NCI-H2029 (cell line): ENCODE measurements at regions not wholly inside any gene's neighbourhood (a gene's known extent, or its start where the extent isn't known, plus 50 kb on each side); places are given as distances from the start of the nearest gene placed in this dataset.

Experiments
- DNase-seq: peaks from one replicate; lab custom pipeline; 2025; lab: John Stamatoyannopoulos, UW

DNA sequence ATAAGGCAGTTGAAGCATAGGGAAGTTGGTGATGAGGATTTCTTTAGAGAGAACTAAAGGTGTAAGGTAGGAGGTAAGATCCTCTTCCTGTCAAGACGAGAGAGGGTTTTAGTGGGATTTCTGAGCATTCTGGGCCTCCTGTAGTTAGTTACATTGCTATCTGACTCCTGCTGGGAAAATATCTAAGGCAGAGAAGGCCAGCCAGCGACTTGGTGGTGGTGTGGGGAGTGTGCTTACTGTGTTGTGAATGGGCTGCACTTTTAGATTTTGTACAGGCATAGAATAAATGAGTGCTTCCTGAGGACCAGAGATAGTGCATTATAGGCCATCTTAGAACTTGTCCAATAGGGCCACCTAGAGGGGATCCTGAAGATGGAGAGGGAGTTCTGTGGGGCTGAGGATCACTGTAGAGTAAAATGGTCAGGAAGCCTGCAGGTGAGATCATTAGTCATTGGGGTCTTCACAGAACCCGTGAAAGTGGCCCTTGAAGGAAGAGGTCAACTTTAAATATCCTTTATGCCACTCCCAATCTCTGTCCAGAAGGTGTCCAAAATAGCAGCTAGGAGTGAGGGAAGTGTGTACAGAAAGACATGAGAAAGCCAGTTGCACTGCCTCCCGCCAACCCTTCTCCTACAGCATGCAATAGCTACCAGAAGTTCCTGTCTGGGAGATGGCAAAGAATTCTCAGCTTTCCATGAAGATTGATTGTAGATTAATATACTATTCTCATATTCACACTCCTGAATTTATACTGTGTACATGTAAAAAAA, 266.6 kb downstream of the POLR1F start:
- DNase-seq, result no peak

DNA sequence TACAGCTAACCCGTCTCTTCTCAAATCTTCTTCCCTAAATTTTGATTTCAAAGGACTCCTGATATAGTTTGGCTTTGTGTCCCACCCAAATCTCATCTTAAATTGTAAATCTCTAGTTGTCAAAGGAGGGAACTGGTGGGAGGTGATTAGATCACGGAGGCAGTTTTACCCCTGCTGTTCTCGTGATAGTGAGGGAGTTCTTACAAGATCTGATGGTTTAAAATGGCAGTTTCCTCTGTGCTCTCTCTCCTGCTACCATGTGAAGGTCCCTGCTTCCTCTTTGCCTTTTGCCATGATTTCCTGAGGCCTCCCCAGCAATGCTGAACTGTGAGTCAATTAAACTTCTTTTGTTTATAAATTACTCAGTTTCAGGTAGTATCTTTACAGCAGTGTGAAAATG, 269.3 kb downstream of the POLR1F start:
- DNase-seq, result no peak

DNA sequence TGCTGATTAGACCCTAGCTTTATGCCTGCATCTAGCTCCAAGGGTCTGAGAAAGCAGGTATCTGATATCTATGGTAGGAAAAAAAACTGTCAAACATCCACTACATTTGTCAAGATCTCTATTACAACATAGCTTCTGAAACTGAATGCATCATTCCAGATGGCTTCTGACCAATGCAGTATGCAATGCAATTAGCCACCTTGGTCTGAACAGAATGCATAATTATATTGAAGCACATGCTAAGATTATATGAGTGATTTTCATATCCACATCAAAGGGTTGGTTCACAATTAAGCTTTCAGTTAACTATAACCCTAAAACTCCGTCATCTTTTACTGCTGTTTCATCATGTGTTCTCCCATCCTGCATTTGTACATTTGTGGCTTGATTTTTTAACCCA, 271.4 kb downstream of the POLR1F start:
- no peak for DNase-seq

DNA sequence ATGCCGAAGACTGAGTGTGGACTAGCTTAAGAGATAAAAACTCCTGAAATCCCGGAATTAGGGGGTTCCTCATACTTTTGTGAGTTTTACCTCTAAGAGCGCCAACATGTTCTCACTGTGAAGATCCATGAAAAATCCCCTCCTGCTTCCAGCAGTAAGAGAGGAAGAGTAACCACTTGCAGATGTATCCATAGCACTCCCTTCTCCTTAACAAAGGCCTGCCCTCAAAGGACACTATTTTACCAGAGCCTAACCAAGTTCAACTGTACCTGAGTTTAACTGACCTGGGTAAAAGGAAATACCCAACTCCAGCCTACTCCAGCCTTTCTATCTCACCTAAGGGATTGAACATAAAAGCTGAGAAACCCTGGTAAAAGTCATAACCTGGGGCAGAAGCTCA, 280.9 kb downstream of the POLR1F start:
- no peak for DNase-seq

DNA sequence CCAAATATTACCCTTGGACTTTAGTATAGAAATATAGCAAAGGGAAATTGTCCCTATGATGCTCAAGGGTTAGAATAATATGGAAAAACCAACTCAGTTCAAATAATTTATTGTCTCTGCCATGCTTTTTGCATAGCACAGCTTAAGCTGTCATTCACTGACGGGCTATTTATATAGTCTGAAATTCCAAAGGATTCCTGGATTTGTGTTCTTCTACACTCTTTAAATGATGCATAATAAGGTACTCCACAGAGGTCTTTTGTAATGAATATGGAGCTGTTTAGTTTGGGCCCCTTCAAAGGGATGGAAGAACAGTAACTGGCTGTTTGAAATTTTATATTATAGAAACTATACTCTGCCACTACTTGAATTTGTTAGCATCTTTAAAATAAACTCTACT, 276.6 kb upstream of the FERD3L start:
- DNase-seq, result no peak

DNA sequence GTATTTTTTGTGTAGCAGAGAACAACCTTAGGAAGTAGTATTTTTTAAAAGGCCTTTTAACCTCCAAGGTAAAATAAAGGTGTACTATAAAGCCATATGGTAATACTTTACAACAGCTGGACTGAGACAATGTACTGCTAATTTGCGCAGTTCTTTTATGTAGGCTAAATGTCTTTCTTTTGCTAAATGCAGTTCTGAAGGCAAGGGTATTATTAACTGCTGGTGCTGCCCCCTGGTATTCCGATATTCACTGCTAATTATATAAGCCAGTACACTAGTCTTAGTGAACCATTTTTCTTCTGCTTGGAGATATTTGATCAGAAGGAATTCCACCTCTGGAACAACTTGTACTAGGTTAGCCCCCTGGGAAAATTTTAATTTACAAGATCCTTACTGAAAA, 272.0 kb upstream of the FERD3L start:
- no peak for DNase-seq

DNA sequence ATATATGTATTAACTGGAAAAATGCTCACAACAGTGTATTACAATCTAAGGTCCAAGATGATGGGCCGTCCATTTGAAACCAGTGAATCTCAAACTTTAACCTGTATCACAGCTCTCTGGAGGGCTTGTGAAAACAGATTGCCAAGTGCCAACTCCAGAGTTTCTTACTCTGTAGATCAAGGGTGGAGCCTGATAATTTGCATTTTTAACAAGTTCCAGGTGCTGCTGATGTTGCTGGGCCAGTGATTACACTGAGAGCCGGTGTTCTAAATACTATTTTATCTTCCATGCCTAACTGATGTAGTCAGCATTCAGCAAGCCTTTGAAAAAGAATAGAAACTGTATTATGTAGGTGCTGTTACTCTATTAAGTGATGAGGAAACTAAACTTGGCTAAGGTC, 269.9 kb upstream of the FERD3L start:
- DNase-seq, result no peak

DNA sequence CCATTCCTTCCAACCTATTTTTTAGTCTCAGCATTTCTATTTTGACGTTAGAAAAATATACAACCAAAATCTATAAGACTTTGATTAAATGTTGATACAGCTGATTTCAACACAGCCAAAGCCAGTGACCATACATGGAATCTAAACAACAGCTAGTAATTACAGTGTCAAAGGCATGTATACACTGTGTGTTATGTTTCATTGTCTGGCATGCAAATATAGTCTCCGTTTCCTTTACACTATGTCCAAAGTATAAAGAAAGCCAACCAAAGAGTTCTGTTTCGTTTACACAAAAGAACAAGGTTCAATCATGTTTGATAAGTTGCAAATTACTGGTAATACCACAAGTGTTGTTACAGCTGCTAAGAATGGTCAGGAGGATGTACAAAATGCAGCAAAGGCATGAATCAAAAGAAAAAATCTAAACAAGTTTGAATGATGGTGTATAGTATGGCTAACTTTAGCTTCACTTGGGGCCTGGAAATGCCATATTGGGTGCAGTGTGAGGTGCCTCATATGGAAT, 268.3 kb upstream of the FERD3L start:
- DNase-seq, result no peak

DNA sequence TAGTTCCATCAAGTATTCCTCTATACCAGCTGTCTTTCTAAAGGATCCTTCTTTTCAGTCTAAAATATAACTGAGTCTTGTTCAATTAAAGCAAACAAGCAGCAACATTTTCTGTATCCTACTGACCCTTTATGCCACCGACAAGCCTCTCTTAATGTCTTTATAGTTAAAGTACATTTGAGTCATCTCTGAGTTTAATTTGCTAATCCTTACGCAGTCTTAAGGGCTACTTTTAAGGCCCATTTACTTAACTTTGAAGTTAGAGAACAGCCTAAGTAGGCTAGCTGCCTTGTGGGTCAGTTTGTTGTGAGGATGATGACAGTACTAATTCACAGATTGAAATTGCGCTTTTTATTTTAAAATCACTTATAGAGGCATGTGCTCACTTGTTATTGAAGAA, 265.5 kb upstream of the FERD3L start:
- DNase-seq, result no peak

DNA sequence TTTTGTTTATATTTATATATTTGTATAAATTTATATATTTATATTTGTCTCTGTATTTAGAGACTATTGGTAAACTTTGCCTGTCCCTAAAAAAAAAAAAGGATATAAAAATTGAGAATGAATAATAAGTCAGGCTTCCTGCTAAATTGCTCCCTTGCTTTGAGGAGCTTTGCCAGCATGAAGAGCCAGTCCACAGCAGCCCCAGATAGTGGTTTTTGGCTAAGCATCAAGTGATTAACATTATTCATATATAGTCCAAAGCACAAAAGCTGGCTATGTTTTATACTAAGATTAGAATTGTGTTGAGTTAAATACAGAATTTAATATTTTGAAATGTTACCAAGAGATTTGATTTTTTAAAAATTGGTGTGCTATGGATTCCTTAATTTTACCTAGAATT, 264.9 kb upstream of the FERD3L start:
- no peak for DNase-seq

DNA sequence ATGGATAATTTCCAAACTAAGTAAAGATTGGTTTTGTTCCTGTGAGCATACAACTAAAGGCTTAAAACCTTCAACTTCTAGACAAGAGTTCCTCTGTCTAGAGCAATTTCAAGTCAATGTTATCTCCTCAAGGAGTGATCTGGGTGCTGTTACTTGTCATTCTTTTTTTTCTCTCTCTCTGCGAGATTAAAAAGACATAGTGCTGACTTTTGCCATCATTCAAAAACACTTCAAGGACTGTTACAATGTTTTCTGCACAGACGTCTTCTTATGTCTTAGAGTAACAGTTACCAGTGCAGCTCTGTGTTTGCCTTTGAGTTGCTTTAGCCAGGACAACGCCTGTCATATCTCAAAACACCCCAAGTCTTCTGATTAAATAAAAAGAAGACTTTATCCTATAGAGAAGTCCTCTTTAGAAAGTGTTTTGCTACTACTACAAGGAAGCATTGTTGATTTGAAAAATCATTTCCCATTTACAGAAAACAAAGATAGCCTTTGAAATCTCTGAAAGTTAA, 263.5 kb upstream of the FERD3L start:
- no peak for DNase-seq

DNA sequence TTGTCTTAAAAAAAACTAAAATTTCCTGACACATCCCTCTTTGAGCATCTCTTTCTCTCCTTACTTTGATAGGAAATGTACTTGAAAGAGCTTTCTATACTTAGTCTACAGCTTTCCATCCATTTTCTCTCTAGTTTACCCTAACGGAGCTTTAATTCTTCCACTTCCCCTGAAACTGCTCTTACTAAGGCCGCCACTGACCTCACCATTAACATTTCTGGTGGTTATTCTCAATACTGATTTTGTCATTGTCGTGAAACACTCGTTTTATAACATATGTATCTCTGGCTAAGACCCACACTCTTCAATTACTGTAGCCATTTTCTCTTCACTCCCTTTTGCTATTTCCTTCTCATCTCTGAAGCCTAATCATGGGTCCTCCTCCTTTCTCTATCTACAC, 262.0 kb upstream of the FERD3L start:
- no peak for DNase-seq

DNA sequence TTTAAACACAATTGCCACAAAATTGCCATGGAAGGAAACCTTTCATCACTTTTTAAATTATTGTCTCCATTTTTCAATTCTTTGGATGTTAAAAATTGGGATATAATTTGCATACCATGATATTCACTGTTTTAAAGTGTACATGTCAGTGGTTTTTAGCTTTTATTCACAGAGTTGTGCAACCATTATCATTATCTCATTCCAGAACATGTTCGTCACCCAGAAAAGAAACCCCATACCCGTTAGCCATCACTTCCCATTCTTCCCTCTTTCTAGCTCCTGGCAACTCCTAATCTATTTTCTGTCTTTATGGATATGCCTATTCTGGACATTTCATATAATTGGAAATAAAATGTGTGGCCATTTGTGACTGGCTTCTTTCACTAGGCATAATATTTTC, 260.3 kb upstream of the FERD3L start:
- no peak for DNase-seq

DNA sequence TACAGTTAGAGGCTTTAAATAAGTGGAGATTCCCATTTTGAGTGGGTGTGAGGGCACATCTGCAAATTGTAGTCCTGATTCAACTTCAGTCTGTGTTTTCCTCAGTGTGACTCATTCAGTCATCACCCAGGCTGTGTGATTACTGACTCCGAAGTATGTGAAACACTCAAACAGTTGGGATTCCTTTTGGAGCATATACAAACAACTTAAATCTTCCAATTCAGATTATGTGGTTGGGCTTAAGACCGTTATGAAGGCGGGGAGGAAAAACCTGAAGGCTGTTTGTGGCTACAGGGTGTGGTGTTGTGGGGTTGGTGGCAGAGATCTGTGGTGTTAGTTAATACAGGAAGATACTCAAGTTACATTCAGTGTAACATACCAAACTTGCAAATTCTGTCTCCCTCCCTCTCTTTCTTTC, 259.7 kb upstream of the FERD3L start:
- no peak for DNase-seq

DNA sequence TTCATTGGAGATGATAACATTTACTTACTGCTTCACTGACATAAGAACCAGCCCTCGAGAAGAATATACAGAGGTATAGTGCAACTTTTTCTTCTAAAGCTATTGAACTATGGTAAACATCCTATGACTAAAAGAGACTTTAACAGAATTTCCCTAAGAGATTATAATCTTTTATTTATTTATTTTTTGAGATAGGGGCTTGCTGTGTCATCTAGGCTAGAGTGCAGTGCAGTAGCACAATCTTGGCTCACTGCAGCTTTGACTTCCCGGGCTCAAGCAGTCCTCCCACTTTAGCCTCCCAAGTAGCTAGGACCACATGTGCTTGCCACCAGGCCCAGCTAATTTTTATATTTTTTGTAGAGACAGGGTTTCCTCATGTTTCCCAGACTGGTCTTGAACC, 258.5 kb upstream of the FERD3L start:
- DNase-seq, result no peak

DNA sequence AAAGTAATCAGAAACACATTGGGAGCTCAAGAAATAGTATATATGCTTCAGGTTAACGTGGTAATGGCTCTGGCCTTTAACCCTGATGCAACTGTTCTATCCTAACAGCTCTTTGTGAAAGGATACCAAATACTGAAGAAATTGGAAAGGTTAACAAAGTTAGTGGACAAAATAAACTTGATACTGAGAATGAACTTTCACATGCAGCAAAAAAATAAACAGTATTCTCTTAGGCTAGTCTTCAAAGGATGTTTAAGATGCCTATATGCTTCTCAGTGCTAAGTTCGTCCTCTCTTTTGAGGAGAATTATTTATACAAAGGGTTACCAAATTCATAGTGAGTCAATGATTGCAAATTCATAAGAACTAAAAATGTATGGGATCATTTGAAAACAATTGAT, 256.2 kb upstream of the FERD3L start:
- no peak for DNase-seq

DNA sequence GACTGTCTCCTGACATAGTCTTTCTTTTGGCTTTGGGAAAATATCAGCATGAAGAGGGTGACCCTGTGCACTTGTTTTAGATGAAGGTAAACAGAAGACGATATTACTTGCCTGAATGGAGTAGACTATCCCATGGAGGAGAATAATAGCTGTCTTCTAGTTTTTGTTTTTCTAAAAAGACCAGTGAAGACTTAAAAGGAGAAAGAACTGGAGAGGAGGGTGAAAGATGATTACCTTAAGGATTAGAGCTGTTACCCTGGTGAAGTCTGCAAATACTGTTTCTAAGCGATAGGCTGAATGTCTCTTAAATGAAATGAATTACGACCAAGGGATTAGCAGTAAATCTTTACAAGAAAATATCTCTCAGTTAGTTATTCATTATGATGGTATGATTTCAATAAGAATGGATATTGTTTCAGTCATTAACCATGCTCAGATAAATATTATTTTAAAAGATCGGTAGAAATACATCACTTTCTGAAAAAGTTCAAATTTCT, 255.6 kb upstream of the FERD3L start:
- no peak for DNase-seq

DNA sequence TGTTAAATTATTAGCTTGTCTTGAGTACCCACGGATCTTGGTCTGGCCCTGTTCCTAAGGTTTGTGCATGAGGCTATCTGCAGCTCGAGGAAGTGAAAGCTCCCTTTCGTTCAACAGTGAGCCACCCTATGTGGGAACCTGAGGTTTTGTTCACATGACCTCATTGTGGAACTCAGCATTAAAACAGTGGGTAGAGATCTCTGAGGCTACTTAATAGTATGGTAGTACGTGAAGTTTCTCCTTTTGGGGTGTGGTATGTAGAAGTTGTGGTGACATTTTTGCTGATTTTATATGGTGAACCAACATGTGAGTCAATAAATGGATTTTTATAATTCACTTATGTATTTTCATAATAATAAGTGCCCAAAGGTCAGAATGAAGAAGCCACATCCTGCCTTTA, 252.7 kb upstream of the FERD3L start:
- DNase-seq, result no peak

DNA sequence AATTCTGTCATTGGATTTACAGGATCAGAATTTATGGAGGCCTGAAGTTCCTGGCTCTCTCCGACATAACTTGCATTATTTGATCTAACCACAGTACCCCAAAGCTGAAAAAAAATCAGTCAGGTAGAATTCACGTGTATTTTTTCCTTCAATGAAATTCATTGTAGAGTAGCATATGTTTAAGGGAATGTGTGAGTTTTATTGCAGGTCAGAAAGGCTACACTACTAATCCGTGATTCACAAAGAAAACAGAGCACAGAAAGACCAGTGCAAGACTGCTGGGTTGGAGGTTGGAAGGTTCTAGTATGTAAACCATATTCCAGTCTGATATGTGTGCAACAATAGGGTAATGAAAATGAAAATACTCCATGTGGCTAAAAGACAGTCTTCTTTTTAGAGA, 247.0 kb upstream of the FERD3L start:
- no peak for DNase-seq

DNA sequence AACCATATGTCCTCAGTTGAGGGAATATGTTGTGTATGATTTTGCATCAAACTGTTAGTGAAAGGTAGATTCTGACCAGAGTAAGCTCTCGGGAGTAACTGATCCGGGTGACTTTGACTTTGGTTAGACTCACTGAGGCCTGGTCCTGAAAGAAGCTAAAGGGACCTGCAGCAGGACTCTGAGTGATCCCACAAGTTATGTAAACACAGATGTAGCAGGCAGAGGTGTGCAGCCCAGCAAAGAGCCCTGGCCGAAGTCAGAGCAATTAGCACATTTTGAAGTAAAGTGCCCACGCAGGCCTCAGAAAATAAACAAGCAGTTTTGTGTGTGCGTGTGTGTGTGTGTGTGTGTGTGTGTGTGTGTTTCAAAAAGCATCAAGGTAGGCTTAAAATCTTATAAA, 245.6 kb upstream of the FERD3L start:
- no peak for DNase-seq

DNA sequence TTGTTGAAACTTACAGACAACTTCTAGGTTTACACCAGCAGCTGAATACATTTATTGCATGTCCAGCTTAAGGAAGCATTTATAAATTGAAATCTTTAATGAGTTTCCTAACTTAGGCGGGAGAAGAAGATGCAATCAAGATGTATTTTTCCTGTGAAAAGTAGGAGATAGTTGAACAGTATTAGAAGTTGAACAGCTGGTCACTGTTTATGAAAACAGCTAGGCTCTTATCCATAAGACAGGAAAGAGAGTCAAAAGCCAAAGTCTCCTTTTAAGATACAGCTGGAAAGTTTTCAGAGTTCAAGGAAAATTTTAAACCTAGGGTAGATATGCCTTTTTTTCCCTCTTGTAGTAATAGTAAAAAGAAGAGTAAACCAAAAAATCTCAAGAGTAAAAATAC, 236.1 kb upstream of the FERD3L start:
- no peak for DNase-seq

DNA sequence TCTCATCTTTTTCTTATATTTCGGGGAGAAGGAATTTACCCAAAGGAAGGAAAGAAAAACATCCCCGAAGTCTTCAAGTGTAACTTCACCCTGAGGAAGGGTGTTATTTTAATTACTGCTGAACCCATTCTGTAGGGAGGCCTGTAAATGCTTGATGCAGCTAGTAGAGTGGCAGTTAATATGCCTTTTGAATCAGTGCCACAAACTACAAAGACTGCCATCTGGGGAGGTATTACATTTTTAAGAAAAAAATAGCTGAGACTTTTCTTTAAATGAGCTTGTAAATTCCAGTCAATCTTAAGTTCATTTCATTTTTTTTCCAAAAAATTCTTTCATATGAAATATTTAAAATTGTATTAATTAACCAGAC, 233.1 kb upstream of the FERD3L start:
- no peak for DNase-seq

DNA sequence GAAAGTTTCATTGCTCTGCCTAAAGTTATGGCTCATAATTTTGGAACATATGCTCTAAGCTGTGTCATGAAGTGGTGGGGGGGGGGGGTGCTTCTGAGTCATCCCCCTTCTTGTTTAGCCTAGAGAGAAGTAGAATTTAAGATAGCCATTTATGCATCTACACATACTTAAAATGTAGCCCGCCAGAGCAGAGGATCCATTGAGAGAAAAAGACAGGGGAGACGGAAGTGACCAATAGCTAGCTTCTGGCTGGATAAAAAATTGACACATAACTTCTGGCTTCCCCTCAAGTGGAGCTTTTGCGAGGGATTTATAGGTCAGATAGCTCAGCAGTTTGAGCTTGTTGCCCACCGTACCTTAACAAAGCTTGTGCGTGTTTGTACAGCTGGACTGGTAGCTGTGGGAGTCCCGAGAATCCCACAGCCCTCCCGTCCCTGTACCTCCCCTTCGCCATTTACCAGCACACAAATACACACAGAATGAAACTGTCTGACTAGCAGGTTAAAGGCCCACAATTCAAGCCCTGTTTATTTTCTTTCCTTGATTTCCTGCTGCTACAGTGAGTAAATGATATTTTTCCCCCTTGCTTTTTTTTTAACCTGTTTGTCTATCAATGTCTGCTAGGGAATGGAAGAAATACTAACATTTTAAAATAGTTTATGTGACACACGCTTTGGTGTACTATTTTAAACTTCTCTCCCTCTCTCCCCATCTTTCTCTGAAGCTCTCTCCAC, 232.6 kb upstream of the FERD3L start:
- no peak for DNase-seq
